GM11168 (cell line): ENCODE measurements at regions not wholly inside any gene's neighbourhood (a gene's known extent, or its start where the extent isn't known, plus 50 kb on each side); places are given as distances from the start of the nearest gene placed in this dataset.

ENCODE experiments used
- in situ Hi-C: fragments of 300-500 bp; cut with MboI; formaldehyde crosslinking; loops from one replicate; pipeline ENCODE4 v1.12.0; 2022; ENCODE audit warnings: low sequenced_read_pairs; ENCODE audit not compliant: unreplicated experiment

DNA sequence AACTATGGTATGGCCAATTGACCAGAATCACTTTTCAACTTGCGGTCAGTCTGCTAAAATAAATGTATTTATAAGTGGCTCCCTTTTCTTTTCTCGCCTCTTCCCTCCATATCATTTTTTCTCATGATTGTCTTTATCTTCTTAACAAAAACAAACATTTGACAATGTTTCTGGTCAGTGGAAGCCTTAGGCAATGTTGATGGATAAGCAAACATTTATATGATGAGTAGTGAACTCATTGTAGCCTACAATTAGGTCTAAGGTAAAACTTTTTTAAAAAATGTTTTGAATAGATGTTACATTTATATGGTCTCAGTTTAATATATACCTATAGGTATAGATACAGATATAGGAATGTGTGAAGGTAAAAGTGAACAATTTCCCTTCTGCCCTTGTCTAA, 355.4 kb downstream of the MFSD1 start:
- in situ Hi-C loops: no loop called here

DNA sequence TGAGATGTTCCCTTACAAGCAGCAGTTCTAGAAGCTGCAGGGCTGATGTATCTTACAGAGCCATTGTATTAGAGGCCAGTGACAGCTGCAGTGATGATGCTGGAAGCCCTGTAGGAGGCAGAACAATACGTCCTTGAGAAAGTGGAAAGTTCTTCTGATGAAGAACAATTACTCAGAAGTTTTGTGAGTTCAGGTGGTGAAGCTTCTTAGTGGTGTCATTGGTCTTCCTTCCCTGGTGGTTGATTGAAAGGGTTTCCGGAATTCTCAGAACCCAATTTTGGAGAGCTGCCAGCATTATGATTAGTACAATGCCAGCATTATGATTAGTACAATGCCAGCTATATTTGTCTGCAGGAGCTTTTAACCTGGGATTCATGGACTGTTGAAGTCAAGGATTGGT, 356.4 kb downstream of the MFSD1 start:
- in situ Hi-C loops: no loop called here

DNA sequence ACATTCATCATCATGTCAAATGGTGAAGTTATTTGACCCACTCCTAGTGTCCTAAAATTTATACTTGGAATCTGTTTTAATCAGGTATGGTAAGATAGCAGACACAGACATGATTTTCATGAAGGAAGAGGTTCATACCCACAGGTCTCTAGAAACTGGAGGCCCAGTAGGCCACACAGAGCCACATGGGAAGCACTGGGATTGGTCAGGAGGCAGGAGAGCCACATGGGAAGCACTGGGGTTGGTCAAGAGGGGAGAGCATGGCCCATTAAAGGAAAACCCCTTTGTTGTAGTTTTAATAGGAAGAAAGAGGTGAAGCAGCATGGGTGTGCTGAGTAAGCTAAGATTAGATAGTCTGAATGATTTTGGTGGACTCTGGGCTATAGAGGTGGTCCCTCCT, 356.9 kb downstream of the MFSD1 start:
- in situ Hi-C loops: no loop called here

DNA sequence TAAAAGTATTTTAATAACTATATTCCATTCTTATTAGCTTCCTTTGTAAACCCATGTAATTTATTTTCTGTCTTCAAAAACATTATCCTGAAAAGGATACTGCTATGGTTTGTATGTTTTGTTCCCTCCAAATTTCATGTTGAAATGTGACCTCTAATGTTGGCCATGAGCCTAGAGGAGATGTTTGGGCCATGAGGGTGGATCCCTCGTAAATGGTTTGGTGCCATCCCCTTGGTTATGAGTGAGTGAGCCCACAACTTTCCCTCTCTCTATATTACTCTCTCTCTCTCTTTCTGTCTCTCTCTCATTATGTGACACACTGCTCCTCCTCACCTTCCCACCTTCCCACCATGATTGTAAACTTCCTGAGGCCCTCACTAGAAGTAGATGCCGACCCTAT, 357.7 kb downstream of the MFSD1 start:
- in situ Hi-C loops: no loop called here

DNA sequence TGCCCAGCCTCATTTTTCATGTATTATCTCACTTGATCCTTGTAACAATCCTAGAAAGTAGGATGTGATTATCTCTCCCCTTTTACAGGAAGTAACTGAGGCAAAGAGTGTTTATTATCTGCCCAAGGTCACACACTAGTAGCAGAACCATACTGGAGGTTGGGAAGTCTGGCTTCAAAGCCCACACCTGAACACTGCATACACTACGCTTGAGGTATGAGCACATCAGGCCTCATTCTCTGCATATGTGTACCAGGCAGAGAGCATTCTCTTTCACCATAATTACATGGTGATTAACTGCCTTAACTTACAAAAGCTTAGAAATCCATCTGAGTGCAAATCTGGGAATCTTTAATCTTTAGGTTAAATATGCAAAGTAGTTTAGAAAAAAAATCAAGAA, 361.8 kb downstream of the MFSD1 start:
- in situ Hi-C loops: no loop called here

DNA sequence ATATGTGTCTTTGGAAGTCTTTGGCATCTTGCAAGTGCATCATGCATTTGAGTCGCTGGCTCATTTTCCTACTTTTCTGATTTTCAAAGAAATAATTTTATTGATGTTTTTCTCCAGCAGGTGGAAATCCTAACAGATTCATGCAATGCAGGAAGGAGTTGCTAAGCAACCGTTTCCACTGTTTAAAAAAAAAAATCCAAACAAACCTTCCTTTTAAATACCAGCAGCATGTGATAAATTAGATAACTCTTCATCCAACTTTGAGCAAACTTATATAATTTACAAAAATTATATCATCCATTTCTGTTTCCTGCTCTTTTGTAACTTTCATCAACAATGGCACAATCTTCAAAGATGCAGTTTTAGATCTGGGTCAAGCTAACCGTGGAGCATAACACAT, 364.1 kb downstream of the MFSD1 start:
- in situ Hi-C loops: no loop called here

DNA sequence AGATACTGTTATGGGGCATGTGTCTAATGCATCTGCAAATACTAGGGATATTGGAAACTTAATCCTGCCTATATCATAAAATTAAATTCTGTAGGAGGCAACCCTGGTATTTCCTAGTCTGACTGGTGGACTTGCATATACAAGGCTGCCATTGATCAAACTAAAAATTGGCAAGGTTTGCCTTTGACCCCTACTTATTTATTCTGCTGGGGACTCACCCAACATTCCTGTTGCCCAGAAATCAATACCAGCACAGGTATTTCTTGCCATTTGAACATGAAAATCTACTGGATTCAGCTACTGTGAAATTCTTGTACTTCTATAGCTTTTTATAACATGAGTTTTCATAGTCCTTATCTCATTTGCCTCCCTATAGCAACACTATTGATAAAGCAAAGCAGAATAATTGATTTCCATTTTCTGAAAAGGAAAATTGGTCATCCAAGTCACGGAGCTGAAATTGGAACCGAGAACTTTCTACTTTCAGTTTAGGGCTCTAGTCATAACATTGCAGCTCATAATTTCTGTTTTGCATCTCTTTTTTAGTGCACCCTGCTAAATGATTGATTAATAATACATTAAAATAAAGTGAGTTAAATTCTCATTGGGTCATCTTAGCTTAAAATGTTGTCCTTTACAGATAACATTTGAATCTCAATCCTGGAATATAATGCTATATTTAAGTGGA, 365.2 kb downstream of the MFSD1 start:
- in situ Hi-C loops: no loop called here

DNA sequence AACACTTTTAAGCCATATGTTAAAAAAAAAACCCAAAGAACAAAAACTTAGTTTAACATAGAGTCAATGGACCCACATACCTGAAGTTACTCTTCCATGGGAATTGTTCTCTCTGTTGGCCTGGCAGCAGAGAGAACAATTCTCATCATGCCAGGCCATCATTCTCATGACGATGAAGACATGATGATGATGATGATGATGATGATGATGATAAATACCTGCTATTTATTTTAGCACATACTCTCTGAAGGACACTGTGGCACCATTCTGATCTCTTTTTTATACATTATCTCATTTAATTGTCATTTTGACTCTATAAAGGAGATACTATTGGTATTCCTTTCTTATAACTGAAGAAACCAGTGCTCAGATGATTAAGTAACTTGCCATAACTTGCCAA, 366.9 kb downstream of the MFSD1 start:
- in situ Hi-C loops: no loop called here

DNA sequence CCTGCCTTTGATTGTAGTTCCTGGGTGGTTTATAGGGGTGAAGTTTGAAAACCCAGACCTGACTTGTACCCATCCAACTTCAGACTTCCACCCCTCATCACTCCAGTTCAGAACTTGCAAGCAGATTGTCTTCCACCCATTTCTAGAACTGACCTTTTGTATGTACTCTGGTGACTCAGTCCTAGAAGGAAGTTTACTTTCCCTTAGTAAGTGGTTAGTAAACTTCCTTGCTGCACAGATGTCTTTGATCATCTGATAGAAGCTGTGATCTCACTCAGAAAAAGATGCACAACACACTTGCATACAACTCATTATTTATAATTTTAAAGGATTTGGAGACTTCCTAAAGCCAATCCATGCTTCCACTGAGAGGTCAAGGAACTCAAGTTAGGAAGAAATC, 368.0 kb downstream of the MFSD1 start:
- in situ Hi-C loops: no loop called here

DNA sequence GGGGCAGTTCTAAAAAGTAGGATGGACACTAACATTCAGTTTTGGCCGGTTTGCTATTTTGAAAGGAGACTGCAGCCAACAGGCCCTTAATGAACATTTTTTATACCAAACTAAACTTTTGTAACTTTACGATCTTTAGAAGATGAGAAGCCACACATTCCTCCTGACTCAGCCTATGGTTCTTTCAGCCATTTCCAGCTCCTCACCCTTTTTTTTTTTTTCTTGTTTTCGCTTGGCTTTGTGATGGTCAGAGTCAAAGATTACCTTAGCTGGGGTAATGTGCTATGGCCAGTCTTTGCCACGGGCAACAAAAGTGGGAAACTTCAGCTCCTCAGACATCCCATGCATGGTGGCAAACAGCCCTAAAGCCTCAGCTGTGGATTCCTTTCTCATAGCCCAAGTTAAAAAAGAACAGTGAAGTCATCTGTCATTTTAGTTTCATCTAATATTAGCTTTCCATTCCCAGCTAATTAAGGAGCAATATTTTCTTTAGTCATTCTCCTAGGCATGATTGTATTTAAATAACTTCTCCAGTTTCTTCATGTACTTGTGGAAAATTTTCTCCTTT, 368.7 kb downstream of the MFSD1 start:
- in situ Hi-C loops: no loop called here

DNA sequence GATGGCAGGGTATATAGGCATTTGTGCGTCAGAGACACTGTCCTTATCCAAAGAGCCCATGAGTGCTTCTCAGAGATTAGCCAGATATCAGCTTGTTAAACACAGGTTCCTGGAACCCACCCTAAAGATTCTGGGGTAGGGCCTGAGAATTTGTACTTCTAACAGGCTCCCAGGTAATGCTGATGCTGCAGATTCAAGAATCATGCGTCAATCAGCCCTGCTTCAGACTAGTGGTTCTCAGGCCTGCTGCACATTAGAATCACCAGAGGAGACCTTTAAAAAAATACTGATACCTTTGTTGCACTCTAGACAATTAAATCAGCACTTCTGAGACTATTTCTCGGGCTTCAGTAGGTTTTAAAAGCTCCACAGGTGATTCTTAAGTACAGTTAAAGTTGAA, 369.5 kb downstream of the MFSD1 start:
- in situ Hi-C loops: no loop called here

DNA sequence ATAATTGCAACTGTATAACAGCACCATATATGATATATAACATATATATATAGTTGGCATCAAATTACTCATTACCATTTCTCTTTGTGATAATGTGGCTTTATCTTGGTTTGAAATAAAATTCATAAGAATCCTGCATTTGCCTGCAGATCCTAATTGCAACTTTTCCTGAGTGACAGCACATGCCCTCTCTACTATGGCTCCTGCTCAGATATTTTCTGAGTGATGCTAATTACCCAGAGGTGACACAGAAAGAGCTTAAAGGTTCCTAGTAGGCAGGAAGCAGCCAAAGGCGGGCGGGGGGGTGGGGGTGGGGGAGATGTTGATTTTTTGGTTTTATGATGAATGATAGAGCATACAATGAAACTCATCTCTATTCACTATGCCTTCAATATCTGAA, 370.6 kb downstream of the MFSD1 start:
- in situ Hi-C loops: no loop called here

DNA sequence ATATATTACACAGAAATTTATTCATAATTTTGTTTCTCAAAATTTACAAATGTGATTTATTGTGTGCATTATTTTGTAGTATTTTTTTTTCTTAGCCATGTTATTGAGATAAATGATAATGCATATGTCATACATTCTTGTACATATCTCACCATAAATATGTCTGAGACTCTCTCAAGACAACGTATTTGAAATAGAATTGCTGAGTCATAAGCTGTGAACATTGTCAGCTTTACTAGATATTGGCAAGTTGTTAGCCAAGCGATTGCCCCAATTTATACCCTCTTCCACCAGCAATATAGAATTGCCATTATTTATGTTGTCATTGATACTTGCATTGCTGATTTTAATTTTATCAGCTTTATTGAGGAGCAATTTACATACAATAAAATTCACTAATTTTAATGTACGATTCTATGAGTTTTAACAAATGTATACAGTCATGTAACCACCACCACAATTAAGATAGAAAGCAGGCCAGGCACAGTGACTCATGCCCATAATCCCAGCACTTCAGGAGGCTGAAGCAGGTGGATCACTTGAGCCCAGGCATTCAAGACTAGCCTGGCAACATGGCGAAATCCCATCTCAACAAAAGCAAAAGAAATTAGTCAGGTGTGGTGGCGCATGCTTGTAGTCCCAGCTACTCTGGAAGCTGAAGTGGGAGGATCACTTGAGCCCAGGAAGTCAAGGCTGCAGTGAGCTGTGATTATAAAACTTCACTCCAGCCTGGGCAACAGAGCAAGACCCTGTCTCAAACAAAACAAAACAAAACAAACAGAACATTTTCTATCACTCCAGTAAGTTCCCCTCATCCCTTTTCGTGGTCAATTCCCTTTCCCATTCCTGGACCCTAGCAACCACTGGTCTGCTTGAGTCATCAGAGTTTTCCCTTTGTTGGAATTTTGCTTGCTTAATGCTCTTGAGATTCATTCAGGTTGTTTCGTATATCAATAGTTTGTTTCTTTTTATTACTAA, 373.1 kb downstream of the MFSD1 start:
- in situ Hi-C loops: no loop called here

DNA sequence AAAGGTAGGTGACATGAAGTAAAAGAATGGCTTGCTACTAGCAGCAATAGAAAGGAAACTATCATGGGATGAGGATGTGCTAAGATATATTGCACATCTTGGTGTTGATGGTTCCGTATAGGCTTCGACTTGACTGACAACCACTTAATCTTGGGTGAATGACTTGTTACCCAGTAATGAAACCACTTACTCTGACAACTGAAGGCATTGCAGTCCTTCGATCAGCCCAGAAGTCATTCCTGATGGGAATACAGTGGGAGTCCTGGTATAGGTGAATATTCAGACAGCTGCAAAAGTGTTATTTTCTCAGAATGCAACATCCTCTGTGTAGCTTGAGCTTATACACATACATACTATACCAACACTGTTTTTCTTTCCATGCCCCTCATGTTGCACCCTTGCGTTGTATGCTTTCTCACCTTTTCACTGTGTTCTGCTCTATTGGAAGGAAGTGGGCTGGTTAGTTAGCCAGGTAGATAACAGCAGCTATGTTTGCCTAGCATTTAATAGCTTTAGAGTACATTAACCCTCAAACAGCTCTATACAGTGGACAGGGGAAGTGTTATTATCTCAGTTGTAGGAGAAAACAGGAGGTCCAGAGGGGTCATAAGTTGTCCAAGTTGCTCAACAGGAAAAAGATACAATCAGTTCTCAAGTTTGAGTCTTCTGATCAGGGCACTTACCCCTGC, 376.5 kb downstream of the MFSD1 start:
- in situ Hi-C loops: no loop called here

DNA sequence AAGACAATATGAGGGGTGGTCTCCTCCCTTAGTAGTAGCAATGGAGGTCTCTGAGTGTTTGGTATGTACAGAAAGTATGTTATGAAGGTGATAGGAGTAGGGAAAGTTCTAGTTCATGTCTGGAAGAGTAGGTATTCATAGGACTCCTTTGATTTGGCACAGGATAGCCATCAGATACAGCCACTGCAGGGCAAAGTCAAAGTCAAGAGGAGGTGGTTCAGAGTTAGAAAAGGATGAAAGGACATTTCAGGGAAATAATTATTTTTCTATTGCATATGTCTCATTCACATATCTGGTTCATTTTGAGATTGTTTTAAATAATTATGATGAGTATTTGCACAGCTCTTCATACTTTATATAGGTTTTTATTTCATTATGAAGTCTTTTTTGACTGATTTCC, 381.1 kb downstream of the MFSD1 start:
- in situ Hi-C loops: no loop called here

DNA sequence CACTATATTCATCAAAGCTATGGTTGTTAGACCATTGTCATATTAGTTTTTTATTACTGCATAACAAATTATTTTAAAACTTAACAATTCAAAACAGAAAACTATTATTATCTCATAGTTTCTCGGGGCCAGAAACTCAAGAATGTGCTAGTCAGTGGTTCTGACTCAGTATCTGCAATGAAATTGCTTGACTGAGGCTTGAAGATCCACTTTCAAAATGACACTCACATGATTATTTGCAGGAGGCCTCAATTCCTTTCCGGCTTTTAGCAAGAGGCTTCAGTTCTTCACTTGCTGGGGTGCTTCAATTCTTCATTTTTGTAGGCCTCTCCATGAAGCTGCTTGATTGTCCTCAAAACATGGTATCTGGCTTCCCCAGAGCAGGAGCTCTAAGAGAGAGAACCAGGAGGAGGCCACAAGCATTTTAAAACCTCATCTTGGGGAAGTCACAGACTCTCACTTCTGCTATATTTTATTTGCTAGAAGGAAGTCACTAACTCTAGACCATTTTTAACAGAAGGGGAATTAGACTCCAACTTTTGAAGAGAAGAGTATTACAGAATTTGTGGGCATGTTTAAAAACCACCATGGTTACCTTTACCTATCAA, 383.7 kb downstream of the MFSD1 start:
- in situ Hi-C loops: no loop called here

DNA sequence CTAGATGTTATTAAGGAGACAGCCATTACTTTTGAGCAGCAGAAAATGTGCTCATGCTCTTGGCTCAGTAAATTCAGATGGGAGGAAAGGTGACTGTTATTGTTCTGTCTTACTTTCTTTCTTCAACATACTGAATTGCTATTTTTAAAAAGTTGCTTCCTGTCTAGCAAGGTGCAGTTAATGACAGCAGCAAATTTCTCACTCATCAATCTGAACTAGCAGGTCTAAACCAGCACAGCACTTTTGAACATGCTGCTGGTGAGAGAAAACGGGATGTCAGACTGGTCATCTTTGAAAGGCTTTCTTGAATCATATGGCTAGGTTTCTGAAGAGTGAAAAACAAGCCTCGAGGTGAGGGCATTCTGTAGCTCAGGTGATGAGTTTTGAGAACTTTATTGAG, 384.7 kb downstream of the MFSD1 start:
- in situ Hi-C loops: no loop called here

DNA sequence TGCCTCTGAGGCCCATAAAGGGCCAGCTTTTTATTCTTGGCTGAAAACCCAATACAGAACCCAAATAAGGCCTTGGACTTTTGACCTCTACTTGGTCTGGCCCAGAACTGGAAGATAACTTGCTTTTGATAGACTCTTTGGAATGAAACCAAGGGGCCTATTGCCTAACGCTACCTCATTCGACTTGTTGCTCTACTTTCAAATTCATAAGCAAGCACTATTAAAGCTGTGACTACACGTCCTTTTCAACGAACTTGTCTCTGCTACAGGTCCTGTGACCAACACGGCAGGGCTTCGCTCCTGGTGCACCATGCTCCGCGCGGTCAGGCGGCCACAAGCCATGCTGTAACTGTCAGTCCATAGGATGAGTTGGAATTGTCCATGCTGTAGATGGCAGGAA, 385.4 kb downstream of the MFSD1 start:
- in situ Hi-C loops: no loop called here

DNA sequence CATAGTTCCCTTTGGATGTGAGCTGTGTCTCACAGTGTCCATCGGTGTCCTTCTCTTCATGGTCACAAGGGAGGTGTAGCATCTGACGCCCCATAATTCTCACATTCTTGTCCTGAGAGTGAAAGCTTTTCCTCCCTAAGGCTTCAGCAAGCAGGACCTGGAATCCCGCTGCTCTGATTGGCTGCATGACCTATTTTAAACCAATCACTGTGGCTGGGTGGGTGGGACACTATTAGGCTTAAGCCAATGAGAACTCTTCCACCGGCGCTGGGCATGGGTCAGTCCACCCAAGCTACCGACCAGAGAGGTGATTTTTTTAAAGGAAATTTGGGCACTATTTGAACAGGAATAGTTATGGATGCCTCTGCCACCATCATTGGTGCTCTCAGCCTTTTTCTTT, 385.9 kb downstream of the MFSD1 start:
- in situ Hi-C loops: no loop called here

DNA sequence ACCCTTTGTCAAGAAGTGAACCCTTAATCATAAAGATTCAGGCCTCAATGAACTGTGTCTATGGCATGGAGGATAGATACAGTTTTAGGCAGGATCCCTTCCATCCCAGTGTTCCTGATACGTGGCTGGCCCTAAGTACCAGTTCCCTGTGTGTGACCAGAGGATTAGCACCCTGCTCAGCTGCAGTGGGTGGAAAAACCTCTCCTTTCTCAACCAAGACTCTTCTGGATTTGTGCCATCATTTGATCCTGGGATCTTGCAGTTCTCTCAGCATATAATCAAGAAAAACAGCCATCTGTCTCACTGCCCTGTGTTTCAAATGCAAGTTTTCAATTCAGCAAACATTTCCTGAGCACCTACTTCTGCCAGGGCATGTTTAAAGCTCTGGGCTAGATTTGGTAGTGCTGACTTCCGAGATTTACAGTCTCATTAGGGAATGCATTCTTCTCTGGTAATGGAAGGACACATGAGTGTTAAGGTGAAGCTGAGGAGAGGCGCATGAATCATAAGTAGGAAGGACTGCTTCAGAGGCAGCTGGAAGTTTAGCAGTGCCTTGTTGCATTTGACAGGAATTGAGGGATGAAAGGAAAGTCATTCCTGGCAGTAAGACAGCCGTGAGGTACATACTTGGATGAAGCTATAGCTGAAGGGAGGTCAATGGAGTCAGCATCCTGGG, 388.3 kb downstream of the MFSD1 start:
- in situ Hi-C loops: no loop called here
